CD4-positive, alpha-beta T cell (primary cell): ENCODE measurements at regions not wholly inside any gene's neighbourhood (a gene's known extent, or its start where the extent isn't known, plus 50 kb on each side); places are given as distances from the start of the nearest gene placed in this dataset.

ENCODE experiments used
- ATAC-seq: fragments of 200-7000 bp; cut with Tn5 transposase; one replicate; pipeline ENCODE4 v1.10.0; 2022; ENCODE audit warnings: mild to moderate bottlenecking; ENCODE audit not compliant: poor library complexity
- CTCF ChIA-PET: fragments of 350-600 bp; sonication (Branson Sonifier 250); formaldehyde crosslinking; loops from one replicate; lab custom pipeline; 2021; ENCODE audit warnings: antibody characterized with exemption, inconsistent platforms; lab: Charles Lee
- POLR2A ChIA-PET: fragments of 350-600 bp; sonication (Branson Sonifier 250); formaldehyde crosslinking; loops from one replicate; lab custom pipeline; 2021; ENCODE audit warnings: antibody characterized with exemption, inconsistent platforms; lab: Charles Lee
- DNase-seq, 14 experiments: peaks; one replicate each; pipeline ENCODE4 v3.0.0-alpha.2; 2013 to 2020; ENCODE audit warnings: mixed read lengths in 2 of 14
- H3K27ac ChIP-seq, 2 donors: one replicate each; pipeline versions ENCODE4 v1.5.1 to v1.7.0; 2013; ENCODE audit warnings: low read length in 2 of 2, low read depth in 1 of 2, mild to moderate bottlenecking in 1 of 2
- H3K27me3 ChIP-seq, 2 experiments: 1 replicate in 1 of 2; 2 replicates in 1 of 2; pipeline versions ENCODE4 v1.6.1 to v1.7.0; 2013; ENCODE audit warnings: low read length in 2 of 2, control low read depth in 1 of 2, mild to moderate bottlenecking in 1 of 2, moderate library complexity in 1 of 2; ENCODE audit not compliant: insufficient read depth in 2 of 2, control insufficient read depth in 1 of 2
- H3K36me3 ChIP-seq: one replicate; pipeline ENCODE4 v1.6.1; 2013; ENCODE audit warnings: low read length, control low read depth; ENCODE audit not compliant: insufficient read depth
- H3K4me1 ChIP-seq: one replicate; pipeline ENCODE4 v1.6.1; 2013; ENCODE audit warnings: low read length, control low read depth; ENCODE audit not compliant: insufficient read depth
- H3K4me3 ChIP-seq: one replicate; pipeline ENCODE4 v1.5.1; 2013; ENCODE audit warnings: mild to moderate bottlenecking, low read length, moderate library complexity
- H3K9me3 ChIP-seq, 2 experiments: 1 replicate in 1 of 2; 2 replicates in 1 of 2; pipeline versions ENCODE4 v1.6.1 to v1.7.0; 2013; ENCODE audit warnings: low read length in 2 of 2, mild to moderate bottlenecking in 2 of 2, control low read depth in 1 of 2, moderate library complexity in 1 of 2; ENCODE audit not compliant: control insufficient read depth in 1 of 2, insufficient read depth in 1 of 2
- H3K27ac Mint-ChIP-seq: one replicate; pipeline ENCODE4 v1.8.0; 2020; ENCODE audit warnings: mixed read lengths
- H3K27me3 Mint-ChIP-seq: one replicate; pipeline ENCODE4 v1.8.0; 2021; ENCODE audit warnings: mixed read lengths
- H3K36me3 Mint-ChIP-seq: one replicate; pipeline ENCODE4 v1.8.0; 2021; ENCODE audit warnings: low read depth, mixed read lengths
- H3K4me1 Mint-ChIP-seq: one replicate; pipeline ENCODE4 v1.8.0; 2021; ENCODE audit warnings: low read depth, mixed read lengths
- H3K4me3 Mint-ChIP-seq: one replicate; pipeline ENCODE4 v1.8.0; 2020; ENCODE audit warnings: mild to moderate bottlenecking, mixed read lengths
- H3K9me3 Mint-ChIP-seq: one replicate; pipeline ENCODE4 v1.8.0; 2020; ENCODE audit warnings: mixed read lengths
- intact Hi-C, 2 experiments: fragments of 100-400 bp; cut with DNase I in 1 of 2; cut with micrococcal nuclease in 1 of 2; formaldehyde crosslinking; loops; one replicate each; pipeline versions ENCODE4 v1.15.1 to v1.9.0; 2023 to 2025; cut with DNase I, micrococcal nuclease
- TF ChIP-seq, protein P1 (sequence below): fragments of 200-600 bp; IDR thresholded peaks from one replicate; pipeline ENCODE4 v1.8.0; 2022; ENCODE audit warnings: antibody characterized with exemption, mild to moderate bottlenecking

DNA sequence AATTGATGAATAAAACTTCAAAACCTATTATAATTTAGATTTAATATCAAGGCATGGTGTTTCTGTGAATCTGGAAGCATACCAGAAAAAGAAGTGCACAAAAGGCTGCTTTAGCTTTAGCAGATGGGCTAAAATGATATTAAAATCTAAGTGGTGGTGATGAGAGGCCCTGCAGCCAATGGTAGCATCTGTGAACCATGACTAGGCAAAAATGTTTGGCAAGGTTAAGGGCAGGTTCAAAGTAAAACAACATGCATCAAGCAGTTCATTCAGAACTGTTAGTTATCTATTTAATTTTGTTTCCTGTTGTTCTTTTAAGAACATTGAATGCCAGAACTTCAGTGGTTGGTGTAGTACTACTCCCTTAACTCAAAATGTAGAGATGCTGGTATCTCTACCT lies 1736.9 kb upstream of the CELF4 start:
- no peaks in the 10 kb centered on the region for H3K36me3 ChIP-seq
- H3K9me3 Mint-ChIP-seq, result peaks cover 3% of the 10 kb centered on the region
- H3K9me3 ChIP-seq, result peaks cover 0 to 6% of the 10 kb centered on the region in 2 experiments
- ChIA-PET CTCF (no interaction called here), POLR2A (no interaction called here)
- H3K27me3 Mint-ChIP-seq, result no peaks in the 10 kb centered on the region
- intact Hi-C loops, result loop anchor here in 1 of 2 experiments (5.0 kb wide), 1 partner anchor 50 kb away; no protein-coding TSS in a partner anchor
- no peaks in the 10 kb centered on the region for H3K4me1 ChIP-seq
- TF ChIP-seq, protein P1, sequence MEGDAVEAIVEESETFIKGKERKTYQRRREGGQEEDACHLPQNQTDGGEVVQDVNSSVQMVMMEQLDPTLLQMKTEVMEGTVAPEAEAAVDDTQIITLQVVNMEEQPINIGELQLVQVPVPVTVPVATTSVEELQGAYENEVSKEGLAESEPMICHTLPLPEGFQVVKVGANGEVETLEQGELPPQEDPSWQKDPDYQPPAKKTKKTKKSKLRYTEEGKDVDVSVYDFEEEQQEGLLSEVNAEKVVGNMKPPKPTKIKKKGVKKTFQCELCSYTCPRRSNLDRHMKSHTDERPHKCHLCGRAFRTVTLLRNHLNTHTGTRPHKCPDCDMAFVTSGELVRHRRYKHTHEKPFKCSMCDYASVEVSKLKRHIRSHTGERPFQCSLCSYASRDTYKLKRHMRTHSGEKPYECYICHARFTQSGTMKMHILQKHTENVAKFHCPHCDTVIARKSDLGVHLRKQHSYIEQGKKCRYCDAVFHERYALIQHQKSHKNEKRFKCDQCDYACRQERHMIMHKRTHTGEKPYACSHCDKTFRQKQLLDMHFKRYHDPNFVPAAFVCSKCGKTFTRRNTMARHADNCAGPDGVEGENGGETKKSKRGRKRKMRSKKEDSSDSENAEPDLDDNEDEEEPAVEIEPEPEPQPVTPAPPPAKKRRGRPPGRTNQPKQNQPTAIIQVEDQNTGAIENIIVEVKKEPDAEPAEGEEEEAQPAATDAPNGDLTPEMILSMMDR, result no peak
- ATAC-seq (no peak), DNase-seq (no peak)
- no peak overlapping the region for H3K4me3 ChIP-seq
- H3K4me3 Mint-ChIP-seq, result no peak overlapping the region
- H3K36me3 Mint-ChIP-seq, result no peaks in the 10 kb centered on the region
- H3K4me1 Mint-ChIP-seq, result no peaks in the 10 kb centered on the region
- no peaks in the 10 kb centered on the region for H3K27me3 ChIP-seq
- H3K27ac Mint-ChIP-seq, result no peak overlapping the region
- H3K27ac ChIP-seq, result no peak overlapping the region

DNA sequence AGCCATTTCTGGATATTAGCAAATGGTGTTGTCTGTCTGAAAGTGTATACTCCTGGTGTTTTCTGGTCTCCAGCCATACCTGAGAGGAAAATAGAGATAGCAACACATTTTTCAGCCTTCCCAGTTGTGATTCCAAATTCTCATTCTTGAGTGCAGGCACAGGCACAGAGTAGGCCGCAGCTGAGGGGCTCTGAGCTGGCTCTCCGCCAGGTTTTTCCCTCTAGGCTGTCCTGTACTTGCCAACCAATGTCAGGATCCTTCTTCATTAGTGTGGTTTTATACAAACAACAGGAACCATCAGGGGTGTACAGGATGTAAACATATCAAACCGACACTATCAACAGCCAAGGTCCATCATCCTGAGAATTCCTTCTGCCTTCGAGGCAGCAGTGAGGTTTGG lies 1733.6 kb upstream of the CELF4 start:
- no peak for ATAC-seq
- H3K9me3 Mint-ChIP-seq, result peaks cover 5% of the 10 kb centered on the region

DNA sequence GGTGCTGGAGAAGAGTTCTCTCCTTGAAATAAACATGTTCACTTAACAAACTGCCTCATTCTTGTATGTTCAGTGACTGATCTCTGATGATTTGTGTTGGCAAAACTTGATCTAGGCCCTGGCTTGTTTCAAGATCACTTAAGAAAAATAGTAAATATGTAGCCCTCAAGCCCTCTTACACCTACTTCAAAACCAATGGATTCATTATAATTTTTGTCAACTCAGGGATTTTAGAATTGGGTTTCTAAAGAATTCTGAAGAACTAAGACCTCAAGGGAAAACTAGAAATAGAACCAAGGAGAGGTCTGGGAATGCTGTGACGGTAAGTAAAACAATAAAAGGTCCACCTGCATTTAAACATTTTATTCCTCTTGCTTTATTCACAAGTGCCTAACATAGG lies 1731.6 kb upstream of the CELF4 start:
- Mint-ChIP-seq H3K36me3 (no peaks in the 10 kb centered on the region), H3K27me3 (no peaks in the 10 kb centered on the region), H3K4me3 (no peak overlapping the region), H3K9me3 (peaks cover 2% of the 10 kb centered on the region), H3K27ac (no peak overlapping the region), H3K4me1 (no peaks in the 10 kb centered on the region)
- POLR2A ChIA-PET, result no interaction called here
- Histone ChIP-seq H3K36me3 (no peaks in the 10 kb centered on the region), H3K4me3 (no peak overlapping the region), H3K4me1 (no peaks in the 10 kb centered on the region), H3K27ac (no peak overlapping the region), H3K27me3 (no peaks in the 10 kb centered on the region), H3K9me3 (peaks cover 0 to 6% of the 10 kb centered on the region in 2 experiments)
- DNase-seq, result no peak
- TF ChIP-seq, protein P1, result no peak
- intact Hi-C loops, result no loop called here
- CTCF ChIA-PET, result no interaction called here
- ATAC-seq, result no peak

More for the DNA sequence above, 1733.6 kb upstream of the CELF4 start:
- intact Hi-C loops, result no loop called here
- Histone ChIP-seq H3K4me1 (no peaks in the 10 kb centered on the region), H3K9me3 (peaks cover 0 to 6% of the 10 kb centered on the region in 2 experiments), H3K27ac (no peak overlapping the region), H3K36me3 (no peaks in the 10 kb centered on the region), H3K27me3 (no peaks in the 10 kb centered on the region), H3K4me3 (no peak overlapping the region)
- H3K27me3 Mint-ChIP-seq, result no peaks in the 10 kb centered on the region
- no peaks in the 10 kb centered on the region for H3K4me1 Mint-ChIP-seq
- CTCF ChIA-PET, result no interaction called here
- TF ChIP-seq, protein P1, result no peak
- no peak for DNase-seq
- POLR2A ChIA-PET, result no interaction called here
- H3K27ac Mint-ChIP-seq, result no peak overlapping the region
- H3K36me3 Mint-ChIP-seq, result no peaks in the 10 kb centered on the region
- no peak overlapping the region for H3K4me3 Mint-ChIP-seq
